GM18873 (cell line): ENCODE measurements at regions not wholly inside any gene's neighbourhood (a gene's known extent, or its start where the extent isn't known, plus 50 kb on each side); places are given as distances from the start of the nearest gene placed in this dataset.
"Not testable (repeated sequence)": the region's sequence is repeated elsewhere in the genome, so short reads cannot be mapped to it uniquely, and the experiment has no call there.

Source experiments
- ATAC-seq: cut with Tn5 transposase; IDR thresholded peaks from one replicate; pipeline ENCODE4 v1.9.1; 2021; ENCODE audit warnings: mild to moderate bottlenecking, moderate library complexity, moderate number of reproducible peaks; ENCODE audit not compliant: unreplicated experiment, low FRiP score

DNA sequence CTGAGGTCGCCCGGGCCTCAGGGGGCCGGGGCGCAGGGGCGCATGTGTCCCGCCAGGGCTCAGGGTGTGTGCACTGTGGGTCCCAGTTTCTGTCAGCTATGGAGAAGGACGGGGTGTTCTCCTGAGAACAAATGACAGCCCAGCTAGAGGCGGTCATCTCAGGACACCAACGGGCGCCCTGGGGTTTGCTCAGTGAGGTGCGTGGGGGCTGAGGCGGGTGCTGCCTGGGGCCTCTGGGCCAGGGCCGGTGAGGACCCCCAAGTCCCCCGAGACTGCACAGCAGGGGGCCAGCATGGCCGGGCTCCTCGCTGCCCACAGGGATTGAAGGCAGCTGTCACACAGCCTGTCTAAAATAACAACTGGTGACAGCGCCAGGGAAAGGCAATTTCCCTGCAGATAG is 808.8 kb upstream of the SOX11 start:
- ATAC-seq, result no peak

DNA sequence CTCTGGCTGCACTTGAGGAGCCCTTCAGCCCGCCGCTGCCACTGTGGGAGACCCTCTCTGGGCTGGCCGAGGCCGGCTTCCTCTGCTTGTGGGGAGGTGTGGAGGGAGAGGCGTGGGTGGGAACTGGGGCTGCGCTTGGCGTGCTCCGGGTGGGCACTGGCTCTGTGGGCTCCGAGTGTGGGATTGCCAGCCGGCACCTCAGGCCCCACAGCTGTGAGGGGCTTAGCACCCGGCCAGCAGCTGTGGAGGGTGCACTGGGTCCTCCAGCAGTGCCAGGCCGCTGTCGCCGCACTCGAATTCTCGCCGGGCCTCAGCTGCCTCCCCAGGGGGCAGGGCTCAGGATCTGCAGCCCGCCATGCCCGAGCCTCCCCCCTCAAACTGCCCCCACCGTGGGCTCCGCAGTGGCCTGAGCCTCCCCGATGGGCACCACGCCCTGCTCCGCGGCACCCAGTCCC is 808.0 kb upstream of the SOX11 start:
- no peak for ATAC-seq

DNA sequence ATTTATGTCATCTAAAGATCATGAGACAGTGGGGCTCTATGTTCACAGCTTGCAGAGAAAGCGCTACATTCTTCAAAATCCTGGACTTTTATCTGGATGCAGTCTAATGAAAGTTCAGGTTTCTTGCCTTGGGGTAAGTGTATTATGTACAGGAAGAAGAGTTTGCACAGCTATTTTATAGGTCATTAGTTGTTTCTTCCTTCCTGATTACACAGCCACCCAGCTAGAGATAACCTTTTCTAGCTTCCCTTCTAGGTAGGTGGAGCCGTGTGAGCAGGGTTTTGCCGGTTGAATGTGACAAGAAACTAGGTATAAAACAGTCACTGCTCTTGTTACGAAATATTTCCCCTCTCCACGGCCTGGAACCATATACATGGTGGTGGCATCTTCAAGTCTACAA is 800.8 kb upstream of the SOX11 start:
- ATAC-seq, result no peak

GRCh38 chr2:4895371-4895770 is 796.8 kb upstream of the SOX11 start:
- no peak for ATAC-seq

- ATAC-seq, result no peak
Measured at GRCh38 chr2:4898706-4899105, 793.5 kb upstream of the SOX11 start.

GRCh38 chr2:4900242-4900641 is 791.9 kb upstream of the SOX11 start:
- ATAC-seq, result no peak

GRCh38 chr2:4900861-4901770 is 791.1 kb upstream of the SOX11 start:
- no peak for ATAC-seq

GRCh38 chr2:4903656-4904348 is 788.4 kb upstream of the SOX11 start:
- no peak for ATAC-seq

DNA sequence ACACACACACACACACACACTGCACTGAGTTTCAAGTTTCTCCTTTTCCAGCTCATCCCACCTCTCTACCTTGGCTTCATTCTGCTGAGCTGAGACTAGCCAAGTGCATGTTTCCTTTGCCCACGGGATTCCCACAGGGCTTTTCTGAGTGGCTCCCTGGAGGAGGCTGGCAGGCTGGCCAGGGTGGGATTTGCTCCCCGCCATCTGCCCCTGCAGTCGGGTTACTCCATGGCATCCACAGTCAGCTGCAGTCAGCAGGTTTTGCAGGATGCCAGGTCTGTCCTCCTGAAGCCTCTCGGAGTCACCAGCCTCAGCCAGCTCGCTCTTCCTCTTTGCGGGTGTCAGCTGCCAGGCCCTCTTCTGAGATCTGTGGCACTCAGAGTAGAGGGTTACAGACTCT is 783.7 kb upstream of the SOX11 start:
- ATAC-seq, result no peak

DNA sequence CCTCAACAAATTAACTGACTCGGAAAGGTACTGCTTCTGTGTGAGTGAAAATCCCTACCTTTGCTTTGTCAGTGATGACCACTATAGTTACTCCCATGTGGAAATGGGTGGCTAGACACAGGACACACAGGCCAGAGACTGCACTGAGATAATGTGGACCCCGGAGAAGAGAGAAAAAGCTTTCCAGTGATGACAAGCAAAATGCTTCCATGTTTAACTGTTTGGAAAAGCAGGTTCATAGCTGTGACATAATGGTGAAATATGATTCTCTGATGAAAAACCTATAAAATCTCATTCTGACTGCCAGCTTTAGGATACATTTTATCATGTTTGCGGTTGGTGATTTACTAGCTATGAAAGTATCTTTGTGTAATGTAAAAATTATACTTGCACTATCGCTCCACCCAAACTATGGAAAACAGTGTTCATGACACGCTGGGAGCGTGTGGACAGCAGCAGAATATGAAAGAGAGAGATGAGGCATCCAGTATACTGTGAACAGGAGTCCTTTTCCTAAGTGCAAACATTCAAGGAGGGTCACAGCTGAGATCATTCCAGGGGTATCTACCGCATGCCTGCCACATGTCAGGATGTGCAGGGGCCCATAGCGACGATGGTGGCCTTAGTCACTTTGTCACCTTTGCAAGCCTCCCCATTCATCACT is 782.7 kb upstream of the SOX11 start:
- no peak for ATAC-seq

GRCh38 chr2:4914036-4914435 is 778.1 kb upstream of the SOX11 start:
- ATAC-seq, result no peak

DNA sequence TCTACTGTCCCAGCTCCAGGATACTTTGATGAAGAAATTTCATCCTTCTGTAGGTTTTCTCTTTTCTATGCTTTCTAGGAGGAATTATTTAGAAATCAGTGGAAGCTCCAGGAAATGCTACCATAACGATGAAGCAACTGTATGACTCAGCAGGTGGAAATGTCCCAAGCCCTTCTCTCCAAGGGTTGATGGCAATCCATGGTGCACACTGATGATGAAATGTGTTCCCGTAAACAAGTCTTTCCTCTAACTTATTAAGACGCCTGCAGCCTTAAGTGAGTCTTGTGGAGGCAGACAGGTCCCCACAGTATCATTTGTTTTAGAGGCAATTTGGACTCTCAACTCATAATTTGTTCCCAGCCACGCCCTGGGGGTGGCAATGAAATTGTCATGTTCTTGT is 777.6 kb upstream of the SOX11 start:
- no peak for ATAC-seq

DNA sequence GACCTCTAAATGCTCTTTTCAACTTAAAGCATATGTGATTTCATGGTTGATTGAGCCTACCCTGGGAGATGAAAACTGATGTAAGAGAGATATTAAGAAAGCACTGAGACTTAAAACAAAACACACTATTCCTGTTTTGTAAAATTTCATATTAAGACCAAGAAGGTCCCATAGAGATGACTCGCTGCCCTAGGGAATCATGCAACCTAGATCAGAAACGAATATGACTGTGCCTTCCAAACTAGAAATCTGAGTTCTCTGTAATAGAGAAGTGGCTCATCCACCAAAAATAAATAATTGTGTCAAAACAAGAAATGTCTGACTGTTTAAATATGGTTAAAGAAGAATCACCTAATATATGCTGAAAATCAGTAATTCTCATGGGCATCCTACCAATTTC is 776.8 kb upstream of the SOX11 start:
- ATAC-seq, result no peak

GRCh38 chr2:4916094-4916493 is 776.1 kb upstream of the SOX11 start:
- ATAC-seq, result no peak

DNA sequence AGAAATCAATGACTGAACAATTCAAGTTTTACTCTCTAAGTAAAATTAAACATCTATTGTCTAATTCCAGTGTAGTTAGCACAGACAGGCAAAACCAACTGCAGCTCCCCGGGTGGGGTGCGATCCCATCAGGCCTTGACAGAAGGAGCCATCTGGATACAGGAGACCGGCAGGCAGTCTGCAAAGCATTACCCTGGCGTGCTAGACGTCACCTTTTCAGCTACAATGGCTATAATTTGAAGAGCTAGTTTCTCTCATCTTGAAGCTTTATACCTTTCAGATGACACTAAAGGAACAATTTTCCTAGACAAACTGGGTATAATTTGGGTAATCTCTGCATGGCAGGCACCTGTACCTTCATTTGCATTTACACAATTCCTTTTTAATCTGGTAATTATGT is 761.5 kb upstream of the SOX11 start:
- no peak for ATAC-seq

- no peak for ATAC-seq
Measured at GRCh38 chr2:4931721-4932365, 760.3 kb upstream of the SOX11 start.

DNA sequence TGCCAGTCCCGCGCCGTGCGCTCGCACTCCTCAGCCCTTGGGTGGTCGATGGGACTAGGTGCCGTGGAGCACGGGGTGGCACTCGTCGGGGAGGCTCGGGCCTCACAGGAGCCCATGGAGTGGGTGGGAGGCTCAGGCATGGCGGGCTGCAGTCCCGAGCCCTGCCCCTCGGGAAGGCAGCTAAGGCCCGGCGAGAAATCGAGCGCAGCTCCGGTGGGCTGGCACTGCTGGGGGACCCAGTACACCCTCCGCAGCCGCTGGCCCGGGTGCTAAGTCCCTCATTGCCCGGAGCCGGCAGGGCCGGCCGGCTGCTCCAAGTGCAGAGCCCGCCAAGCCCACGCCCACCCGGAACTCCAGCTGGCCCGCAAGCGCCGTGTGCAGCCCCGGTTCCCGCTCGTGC is 756.9 kb upstream of the SOX11 start:
- not testable (repeated sequence) for ATAC-seq

DNA sequence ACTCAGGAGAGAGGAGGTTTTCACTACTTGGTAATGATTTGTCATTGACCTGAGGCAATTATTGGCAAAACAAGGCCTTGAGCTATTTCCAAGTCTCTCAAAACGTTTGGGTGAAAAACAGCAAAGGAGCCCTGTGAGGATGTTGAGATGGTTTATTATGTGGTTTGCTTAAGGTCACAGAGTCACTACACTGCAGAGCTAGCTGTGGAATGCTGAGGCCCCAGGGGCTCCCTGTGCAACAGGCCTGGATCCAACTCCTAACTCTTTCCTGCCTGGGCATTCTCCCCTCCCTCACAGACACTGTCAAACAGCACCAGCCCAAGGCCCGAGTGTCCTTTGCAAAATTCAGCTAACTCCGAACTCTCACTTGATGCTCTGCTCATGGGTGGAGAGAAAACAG is 754.6 kb upstream of the SOX11 start:
- ATAC-seq, result no peak

DNA sequence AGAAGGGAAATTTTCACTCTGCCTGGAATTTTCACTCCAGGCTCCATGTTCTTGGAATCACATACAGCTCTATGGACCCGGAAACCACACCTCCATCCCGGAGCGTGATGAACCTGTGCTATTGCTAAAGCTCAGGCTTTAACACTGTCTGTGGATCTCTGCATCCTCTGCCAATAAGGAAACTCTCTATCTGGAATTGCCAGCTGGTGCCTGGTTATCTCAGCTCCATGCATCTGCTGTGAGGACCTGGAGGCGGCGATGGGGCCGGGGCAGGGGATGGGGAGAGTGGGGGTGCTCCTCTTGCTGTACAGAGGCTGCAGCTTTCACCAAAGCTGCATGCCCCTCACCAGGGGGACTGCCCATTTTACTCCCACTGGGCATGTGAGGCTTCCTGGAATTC is 754.0 kb upstream of the SOX11 start:
- ATAC-seq, result no peak

GRCh38 chr2:4942441-4942840 is 749.7 kb upstream of the SOX11 start:
- ATAC-seq, result no peak

DNA sequence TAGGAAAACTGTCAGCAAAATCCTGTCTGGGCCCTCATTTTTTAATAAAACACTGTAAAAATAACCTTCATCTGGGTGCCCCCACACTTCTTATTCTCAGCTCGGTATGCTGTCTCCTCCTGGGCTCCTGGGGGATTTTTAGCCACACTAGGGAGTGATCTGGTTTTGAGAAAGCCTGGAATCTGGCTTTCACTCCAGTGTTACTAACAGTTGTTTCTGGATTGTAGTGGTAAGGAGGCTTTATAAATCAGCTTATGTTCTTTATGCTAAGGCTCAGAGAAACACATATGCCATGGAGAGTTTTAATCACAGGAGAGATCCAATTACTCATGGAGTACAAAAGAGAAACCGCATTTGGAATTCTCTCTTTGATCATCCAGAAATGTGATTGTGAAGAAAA is 744.3 kb upstream of the SOX11 start:
- ATAC-seq, result no peak
